GM10266 (cell line): ENCODE measurements at regions not wholly inside any gene's neighbourhood (a gene's known extent, or its start where the extent isn't known, plus 50 kb on each side); places are given as distances from the start of the nearest gene placed in this dataset.

Experiments used
- DNase-seq: peaks from one replicate; pipeline ENCODE4 v3.0.0; 2012; ENCODE audit errors: extremely low spot score
- TF ChIP-seq, protein P1 (sequence below): IDR thresholded peaks from 2 replicates; pipeline ENCODE4 v1.5.1; 2012; ENCODE audit warnings: mild to moderate bottlenecking, low read depth; ENCODE audit not compliant: control insufficient read depth, insufficient read depth; ENCODE audit errors: missing control alignments

DNA sequence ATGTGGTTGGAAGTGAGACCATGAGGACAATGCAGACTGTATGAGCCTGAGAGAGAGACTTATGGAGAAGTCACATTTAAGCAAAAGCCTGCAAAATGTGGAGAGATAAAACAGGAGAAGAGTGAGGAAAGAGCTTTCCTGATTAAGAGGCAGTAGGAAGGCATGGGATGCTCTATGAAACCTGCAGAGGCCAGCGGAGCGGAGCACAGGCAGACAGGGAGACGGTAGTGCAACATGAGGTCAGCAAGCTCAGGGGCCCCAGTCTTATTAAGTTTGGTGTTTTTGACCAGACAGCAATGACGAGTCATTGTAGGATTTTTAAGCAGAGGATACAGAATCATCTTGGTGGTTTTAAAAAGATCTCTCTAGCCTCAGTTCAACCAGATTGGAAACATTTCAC lies 721.5 kb upstream of the GOLIM4 start:
- TF ChIP-seq, protein P1, sequence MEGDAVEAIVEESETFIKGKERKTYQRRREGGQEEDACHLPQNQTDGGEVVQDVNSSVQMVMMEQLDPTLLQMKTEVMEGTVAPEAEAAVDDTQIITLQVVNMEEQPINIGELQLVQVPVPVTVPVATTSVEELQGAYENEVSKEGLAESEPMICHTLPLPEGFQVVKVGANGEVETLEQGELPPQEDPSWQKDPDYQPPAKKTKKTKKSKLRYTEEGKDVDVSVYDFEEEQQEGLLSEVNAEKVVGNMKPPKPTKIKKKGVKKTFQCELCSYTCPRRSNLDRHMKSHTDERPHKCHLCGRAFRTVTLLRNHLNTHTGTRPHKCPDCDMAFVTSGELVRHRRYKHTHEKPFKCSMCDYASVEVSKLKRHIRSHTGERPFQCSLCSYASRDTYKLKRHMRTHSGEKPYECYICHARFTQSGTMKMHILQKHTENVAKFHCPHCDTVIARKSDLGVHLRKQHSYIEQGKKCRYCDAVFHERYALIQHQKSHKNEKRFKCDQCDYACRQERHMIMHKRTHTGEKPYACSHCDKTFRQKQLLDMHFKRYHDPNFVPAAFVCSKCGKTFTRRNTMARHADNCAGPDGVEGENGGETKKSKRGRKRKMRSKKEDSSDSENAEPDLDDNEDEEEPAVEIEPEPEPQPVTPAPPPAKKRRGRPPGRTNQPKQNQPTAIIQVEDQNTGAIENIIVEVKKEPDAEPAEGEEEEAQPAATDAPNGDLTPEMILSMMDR: no peak
- no peak for DNase-seq

- TF ChIP-seq, protein P1: no peak
- no peak for DNase-seq
Observed at GRCh38 chr3:168815946-168816345, 720.2 kb upstream of the GOLIM4 start.

- TF ChIP-seq, protein P1: no peak
- no peak for DNase-seq
Observed at GRCh38 chr3:168813225-168813802, 717.6 kb upstream of the GOLIM4 start.

DNA sequence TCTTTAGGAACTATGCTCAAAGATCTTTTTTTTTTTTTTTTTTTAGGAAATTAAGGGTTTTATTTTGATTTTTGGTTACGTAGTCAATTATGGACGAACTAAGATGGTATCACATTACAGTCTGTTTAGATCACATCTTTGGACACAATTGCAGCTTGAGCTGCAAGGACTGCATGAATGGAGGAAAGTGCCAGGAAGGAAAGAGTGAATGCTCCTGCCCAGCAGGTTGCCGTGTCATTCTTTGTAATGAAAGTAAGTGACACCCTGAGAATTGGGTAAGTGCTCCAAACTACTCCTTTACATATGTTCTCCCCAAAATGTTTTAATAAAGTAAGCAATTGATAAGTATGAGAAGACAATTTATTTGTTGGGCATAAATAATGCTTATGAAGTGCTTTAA lies 716.5 kb upstream of the GOLIM4 start:
- DNase-seq: no peak
- TF ChIP-seq, protein P1: no peak

GRCh38 chr3:168808596-168808995 lies 712.9 kb upstream of the GOLIM4 start:
- DNase-seq: no peak
- TF ChIP-seq, protein P1: no peak

DNA sequence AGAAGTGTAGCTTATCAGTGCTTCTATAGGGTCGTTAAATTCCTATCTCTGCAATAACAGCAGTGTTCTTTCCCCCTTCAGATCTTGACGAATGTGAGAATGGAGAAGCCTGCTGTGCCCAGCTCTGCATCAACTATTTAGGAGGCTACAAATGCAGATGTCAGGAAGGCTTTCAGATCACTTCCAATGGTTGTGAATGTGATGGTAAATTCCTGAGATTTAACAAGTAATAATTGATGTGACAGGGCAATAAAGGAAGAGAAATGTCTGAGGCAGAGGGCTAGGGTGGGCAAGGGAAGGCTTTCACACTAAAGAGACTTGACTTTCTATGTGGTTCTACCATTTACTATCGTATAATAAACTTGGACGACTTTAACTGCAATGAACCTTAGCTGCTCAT lies 711.7 kb upstream of the GOLIM4 start:
- no peak for DNase-seq
- TF ChIP-seq, protein P1: no peak

DNA sequence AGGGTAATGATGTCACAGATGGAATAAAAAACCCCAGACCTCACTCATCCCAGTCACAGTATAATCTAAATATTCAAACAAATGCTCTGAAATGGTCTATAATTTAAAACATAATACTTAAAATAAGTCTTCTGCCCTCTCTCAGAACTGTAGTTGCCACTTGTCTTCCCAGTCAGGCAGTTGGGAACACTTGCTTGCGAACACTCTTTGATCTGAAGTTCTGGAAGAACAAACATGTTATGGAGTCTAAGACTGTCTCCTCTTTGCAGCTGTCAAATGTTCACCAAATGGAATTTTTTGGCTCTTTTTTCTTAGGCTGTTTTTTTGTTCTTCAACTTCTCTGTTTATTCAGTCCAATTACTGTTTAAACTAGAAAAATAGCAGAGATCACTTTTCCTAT lies 711.1 kb upstream of the GOLIM4 start:
- TF ChIP-seq, protein P1: no peak
- DNase-seq: no peak
